K562 (cell line): ENCODE measurements at regions not wholly inside any gene's neighbourhood (a gene's known extent, or its start where the extent isn't known, plus 50 kb on each side); places are given as distances from the start of the nearest gene placed in this dataset.

ENCODE experiments used
- ADNP ChIP-seq: fragments of 200-800 bp; sonication (Bioruptor generic); IDR thresholded peaks from 2 replicates; pipeline ENCODE4 v1.6.1; 2016; ENCODE audit warnings: missing genetic modification characterization, missing compliant biosample characterization
- ATF1 ChIP-seq, 2 experiments: fragments of 450-650 bp in 1 of 2; IDR thresholded peaks; 2 replicates each; pipeline ENCODE4 v1.6.1; 2016; ENCODE audit warnings: missing compliant biosample characterization in 1 of 2, missing genetic modification characterization in 1 of 2
- BCOR ChIP-seq: fragments of 450-650 bp; IDR thresholded peaks from 2 replicates; pipeline ENCODE4 v1.6.1; 2016
- CC2D1A ChIP-seq: fragments of 450-650 bp; IDR thresholded peaks from 2 replicates; pipeline ENCODE4 v1.6.1; 2017; ENCODE audit warnings: mild to moderate bottlenecking
- CREBBP ChIP-seq: IDR thresholded peaks from one replicate; pipeline ENCODE4 v1.6.1; 2012; ENCODE audit warnings: low read depth, mild to moderate bottlenecking, control low read depth, inconsistent platforms, low read length
- HIVEP1 ChIP-seq: fragments of 250-450 bp; sonication (Bioruptor Pico); IDR thresholded peaks from 2 replicates; pipeline ENCODE4 v1.4.0; 2020; ENCODE audit warnings: mild to moderate bottlenecking
- HMG20A ChIP-seq: fragments of 450-650 bp; formaldehyde crosslinking; conservative IDR thresholded peaks from 2 replicates; pipeline ENCODE4 v1.4.0; 2020; ENCODE audit warnings: mild to moderate bottlenecking, mixed read lengths
- HNRNPK ChIP-seq: fragments of 200-400 bp; formaldehyde crosslinking; IDR thresholded peaks from one replicate; pipeline ENCODE4 v1.6.1; 2018; ENCODE audit warnings: mild to moderate bottlenecking, low read depth, low read length; ENCODE audit not compliant: poor library complexity, severe bottlenecking
- HNRNPL ChIP-seq: fragments of 200-400 bp; formaldehyde crosslinking; IDR thresholded peaks from 2 replicates; pipeline ENCODE4 v1.6.1; 2017; ENCODE audit warnings: low read depth, mild to moderate bottlenecking, low read length
- KDM2B ChIP-seq: fragments of 250-450 bp; sonication (Bioruptor Pico); IDR thresholded peaks from 2 replicates; pipeline ENCODE4 v1.8.0; 2021; ENCODE audit warnings: mild to moderate bottlenecking, moderate library complexity
- KDM4B ChIP-seq, 2 experiments: fragments of 450-650 bp in 1 of 2; sonication (generic) in 1 of 2; IDR thresholded peaks; 2 replicates each; pipeline ENCODE4 v1.6.1; 2016 to 2017; ENCODE audit warnings: borderline replicate concordance in 2 of 2, antibody characterized with exemption in 1 of 2, low read depth in 1 of 2, mild to moderate bottlenecking in 1 of 2
- KDM5B ChIP-seq: fragments of 200-600 bp; sonication (generic); IDR thresholded peaks from 2 replicates; pipeline ENCODE4 v1.6.1; 2012; ENCODE audit warnings: low read depth, mild to moderate bottlenecking, moderate library complexity, low read length, control low read depth, inconsistent platforms; ENCODE audit not compliant: insufficient replicate concordance
- MYNN ChIP-seq, 2 experiments: sonication (generic); formaldehyde crosslinking in 1 of 2; IDR thresholded peaks; 2 replicates each; pipeline versions ENCODE4 v1.5.0 to v1.6.1; 2016 to 2020; ENCODE audit warnings: antibody characterized with exemption in 1 of 2, missing genetic modification reagents in 1 of 2
- NFE2 ChIP-seq: IDR thresholded peaks from 2 replicates; pipeline ENCODE4 v1.6.1; 2014; ENCODE audit warnings: antibody characterized with exemption, low read depth
- NR2C1 ChIP-seq, 2 experiments: fragments of 450-650 bp; IDR thresholded peaks; 2 replicates each; pipeline ENCODE4 v1.6.1; 2017; ENCODE audit warnings: mild to moderate bottlenecking in 2 of 2, antibody characterized with exemption in 1 of 2, inconsistent platforms in 1 of 2, missing compliant biosample characterization in 1 of 2, missing genetic modification characterization in 1 of 2
- PHB ChIP-seq: fragments of 250-450 bp; sonication (Bioruptor Pico); IDR thresholded peaks from 2 replicates; pipeline ENCODE4 v1.5.0; 2021
- PYGO2 ChIP-seq: fragments of 450-650 bp; IDR thresholded peaks from 2 replicates; pipeline ENCODE4 v1.6.1; 2016; ENCODE audit warnings: mild to moderate bottlenecking, missing genetic modification characterization, moderate library complexity, missing compliant biosample characterization
- RFX1 ChIP-seq: fragments of 450-650 bp; IDR thresholded peaks from 2 replicates; pipeline ENCODE4 v1.6.1; 2016; ENCODE audit warnings: mild to moderate bottlenecking, moderate library complexity
- SPI1 ChIP-seq: IDR thresholded peaks from 2 replicates; pipeline ENCODE4 v1.6.1; 2011; ENCODE audit warnings: low read depth, low read length, control low read depth, borderline replicate concordance
- XRCC3 ChIP-seq: fragments of 450-650 bp; IDR thresholded peaks from 2 replicates; pipeline ENCODE4 v1.6.1; 2017; ENCODE audit warnings: mild to moderate bottlenecking, moderate library complexity
- ZNF134 ChIP-seq: fragments of 250-450 bp; sonication (Bioruptor Pico); conservative IDR thresholded peaks from 2 replicates; pipeline ENCODE4 v1.4.0; 2020
- ZNF184 ChIP-seq: sonication (generic); formaldehyde crosslinking; IDR thresholded peaks from 2 replicates; pipeline ENCODE4 v1.5.0; 2020; ENCODE audit warnings: missing genetic modification reagents
- ZNF197 ChIP-seq: fragments of 200-800 bp; sonication (Bioruptor generic); IDR thresholded peaks from 2 replicates; pipeline ENCODE4 v1.6.1; 2016; ENCODE audit warnings: low read depth, missing genetic modification characterization, missing compliant biosample characterization
- ZNF232 ChIP-seq: sonication (generic); formaldehyde crosslinking; IDR thresholded peaks from 2 replicates; pipeline ENCODE4 v1.8.0; 2022; ENCODE audit warnings: mild to moderate bottlenecking, missing genetic modification reagents
- ZNF408 ChIP-seq: fragments of 250-450 bp; sonication (Bioruptor Pico); IDR thresholded peaks from 2 replicates; pipeline ENCODE4 v1.4.0; 2020; ENCODE audit warnings: low read depth, mild to moderate bottlenecking, moderate library complexity
- ZNF695 ChIP-seq: fragments of 450-650 bp; formaldehyde crosslinking; IDR thresholded peaks from 2 replicates; pipeline ENCODE4 v1.4.0; 2020; ENCODE audit warnings: mild to moderate bottlenecking, moderate library complexity
- ZNF79 ChIP-seq: fragments of 250-450 bp; sonication (Bioruptor Pico); IDR thresholded peaks from 2 replicates; pipeline ENCODE4 v1.4.0; 2020; ENCODE audit warnings: low read depth, mild to moderate bottlenecking, moderate library complexity
- TF ChIP-seq, protein P1 (sequence below), 2 experiments: IDR thresholded peaks; 2 replicates each; pipeline ENCODE4 v1.6.1; 2012; ENCODE audit warnings: improper control_type of control experiment in 2 of 2, low read depth in 2 of 2, low read length in 2 of 2, borderline replicate concordance in 1 of 2

- TF ChIP-seq ZNF197 (CRISPR knock-in tag) (peak; percentile 66), CC2D1A (peak; percentile 41; the same call in 1 of the 2 replicates), KDM4B (IDR thresholded peaks at IDR 0.05; ENCODE audit: borderline replicate concordance in 2 of 2, low read depth in 1 of 2) (peak in 1 of 2 experiments; percentile 95; a peak in 1 of 4 replicates), BCOR (no peak), XRCC3 (no peak), HIVEP1 (CRISPR knock-in tag) (peak; percentile 87), CREBBP (no peak), PYGO2 (peak; percentile 38; the same call in 1 of the 2 replicates), ZNF184 (no peak), HMG20A (CRISPR knock-in tag) (no peak), ADNP (no peak), RFX1 (no peak), ZNF79 (CRISPR knock-in tag) (peak; percentile 71), ZNF134 (CRISPR knock-in tag) (peak; percentile 59; the same call in 1 of the 2 replicates), ZNF695 (peak; percentile 79; the same call in 1 of the 2 replicates), MYNN (IDR thresholded peaks at IDR 0.05) (peak; percentile 65; the same call in 1 of the 2 replicates), MYNN (CRISPR knock-in tag; IDR thresholded peaks at IDR 0.05) (no peak), NFE2 (no peak), PHB (CRISPR knock-in tag) (no peak), NR2C1 (IDR thresholded peaks at IDR 0.05) (no peak), NR2C1 (tag; IDR thresholded peaks at IDR 0.05) (peak; percentile 73), KDM2B (no peak), HNRNPK (no peak), SPI1 (no peak), ATF1 (CRISPR knock-in tag; IDR thresholded peaks at IDR 0.05) (no peak), ATF1 (tag; IDR thresholded peaks at IDR 0.05) (peak; percentile 80), ZNF232 (CRISPR knock-in tag) (no peak), HNRNPL (no peak), ZNF408 (CRISPR knock-in tag) (no peak), KDM5B (peak; percentile 37)
- TF ChIP-seq, protein P1, sequence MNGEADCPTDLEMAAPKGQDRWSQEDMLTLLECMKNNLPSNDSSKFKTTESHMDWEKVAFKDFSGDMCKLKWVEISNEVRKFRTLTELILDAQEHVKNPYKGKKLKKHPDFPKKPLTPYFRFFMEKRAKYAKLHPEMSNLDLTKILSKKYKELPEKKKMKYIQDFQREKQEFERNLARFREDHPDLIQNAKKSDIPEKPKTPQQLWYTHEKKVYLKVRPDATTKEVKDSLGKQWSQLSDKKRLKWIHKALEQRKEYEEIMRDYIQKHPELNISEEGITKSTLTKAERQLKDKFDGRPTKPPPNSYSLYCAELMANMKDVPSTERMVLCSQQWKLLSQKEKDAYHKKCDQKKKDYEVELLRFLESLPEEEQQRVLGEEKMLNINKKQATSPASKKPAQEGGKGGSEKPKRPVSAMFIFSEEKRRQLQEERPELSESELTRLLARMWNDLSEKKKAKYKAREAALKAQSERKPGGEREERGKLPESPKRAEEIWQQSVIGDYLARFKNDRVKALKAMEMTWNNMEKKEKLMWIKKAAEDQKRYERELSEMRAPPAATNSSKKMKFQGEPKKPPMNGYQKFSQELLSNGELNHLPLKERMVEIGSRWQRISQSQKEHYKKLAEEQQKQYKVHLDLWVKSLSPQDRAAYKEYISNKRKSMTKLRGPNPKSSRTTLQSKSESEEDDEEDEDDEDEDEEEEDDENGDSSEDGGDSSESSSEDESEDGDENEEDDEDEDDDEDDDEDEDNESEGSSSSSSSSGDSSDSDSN (IDR thresholded peaks at IDR 0.05; ENCODE audit: borderline replicate concordance in 1 of 2, low read depth in 2 of 2, low read length in 2 of 2): no peak
Observed at GRCh38 chr2:42927334-42928160, 135.2 kb upstream of the HAAO start (continued).
